ELR (cell line): ENCODE measurements at regions not wholly inside any gene's neighbourhood (a gene's known extent, or its start where the extent isn't known, plus 50 kb on each side); places are given as distances from the start of the nearest gene placed in this dataset.

Experiments used
- DNase-seq: peaks from one replicate; pipeline ENCODE4 v3.0.0-alpha.2; 2015; ENCODE audit warnings: low read depth

DNA sequence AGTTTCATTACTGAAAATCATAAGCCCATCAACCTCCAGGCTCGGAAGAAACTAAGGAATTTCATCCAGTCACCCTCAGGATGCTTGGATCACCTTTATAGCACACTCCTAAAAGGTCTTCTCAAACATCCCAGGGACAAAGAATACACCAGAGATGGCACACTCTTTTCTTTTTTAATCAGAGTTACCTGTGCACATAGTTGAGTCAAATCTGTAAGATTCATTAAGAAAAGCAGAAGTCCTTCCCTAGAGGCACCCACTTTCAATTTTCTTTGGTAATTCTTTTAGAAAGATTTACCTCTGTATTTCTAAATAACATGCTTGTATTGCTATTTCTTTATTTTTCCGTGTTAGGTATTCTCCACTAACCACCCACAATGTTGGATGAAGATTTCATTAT is 50.6 kb upstream of the IL6 start:
- no peak for DNase-seq

DNA sequence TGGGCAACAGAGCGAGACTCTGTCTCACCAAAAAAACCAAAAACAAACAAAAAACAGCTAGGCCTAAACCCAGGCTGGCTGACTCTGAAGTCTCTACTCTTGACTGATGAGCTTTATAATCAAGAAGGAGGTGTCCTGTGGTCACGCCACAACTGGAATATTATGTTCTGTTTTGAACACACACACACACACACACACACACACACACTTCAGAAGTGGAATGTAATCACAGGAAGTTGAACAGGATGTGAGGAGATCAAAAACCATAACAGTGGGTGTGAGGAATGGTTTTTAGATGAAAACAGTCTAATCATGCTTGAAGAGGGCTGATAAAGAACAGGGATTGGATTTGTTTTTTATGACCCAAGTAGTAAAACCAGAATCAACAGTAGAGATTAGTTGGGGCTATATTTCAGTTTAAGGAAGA is 51.1 kb upstream of the IL6 start:
- DNase-seq: peak; percentile 65

DNA sequence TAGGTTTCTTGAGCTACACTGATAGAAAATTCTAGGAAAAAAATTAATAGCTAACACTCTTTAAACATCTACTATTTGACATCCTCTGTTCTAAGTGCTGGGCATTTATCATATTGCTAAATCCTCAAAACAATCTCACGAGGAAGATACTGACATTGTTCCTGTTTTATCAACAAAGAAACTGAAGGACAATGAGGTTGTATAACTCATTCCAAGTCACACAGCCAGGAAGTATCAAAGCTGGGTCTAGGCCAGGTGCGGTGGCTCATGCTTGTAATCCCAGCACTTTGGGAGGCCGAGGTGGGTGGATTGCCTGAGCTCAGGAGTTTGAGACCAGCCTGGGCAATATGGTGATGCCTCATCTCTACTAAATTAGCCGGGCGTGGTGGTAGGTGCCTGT is 51.6 kb upstream of the IL6 start:
- no peak for DNase-seq

DNA sequence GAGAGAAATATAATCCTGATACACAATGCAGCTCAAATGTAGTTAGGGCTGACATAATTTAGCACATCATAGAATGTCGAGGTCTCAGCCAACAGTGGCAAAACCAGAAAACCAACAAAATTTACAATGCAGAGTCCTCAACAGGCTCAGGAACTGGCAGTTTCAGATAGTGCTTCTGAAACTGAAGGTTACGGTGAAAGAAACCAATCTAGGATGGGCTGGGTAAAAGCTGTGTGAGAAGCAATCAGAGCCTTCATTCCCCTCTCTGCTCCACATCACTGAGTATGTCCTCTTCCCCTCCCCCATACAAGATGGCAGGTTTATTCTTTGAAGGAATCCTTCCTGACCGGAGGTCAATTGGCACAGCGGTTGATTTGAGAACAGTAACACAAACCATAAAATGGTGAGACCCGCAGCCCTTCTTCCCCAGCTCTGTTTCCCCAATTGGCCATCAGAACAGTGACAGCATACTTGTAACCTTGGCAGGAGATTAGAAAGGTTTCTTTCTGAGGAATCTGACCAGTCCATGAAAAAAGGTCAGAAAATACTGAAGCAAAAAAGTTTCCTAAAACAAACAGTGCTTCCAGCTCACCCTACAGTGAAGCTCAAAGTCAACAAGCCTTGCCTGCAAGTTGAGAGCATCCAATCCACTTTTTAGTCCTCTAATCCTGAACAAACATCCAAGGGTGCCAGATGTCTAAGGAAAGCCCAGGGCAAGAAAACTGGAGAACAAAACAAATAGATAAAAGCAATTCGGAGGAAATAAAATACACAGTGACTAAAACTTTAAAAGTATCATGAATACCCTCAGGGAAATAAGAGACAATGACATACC is 53.9 kb upstream of the IL6 start:
- no peak for DNase-seq

DNA sequence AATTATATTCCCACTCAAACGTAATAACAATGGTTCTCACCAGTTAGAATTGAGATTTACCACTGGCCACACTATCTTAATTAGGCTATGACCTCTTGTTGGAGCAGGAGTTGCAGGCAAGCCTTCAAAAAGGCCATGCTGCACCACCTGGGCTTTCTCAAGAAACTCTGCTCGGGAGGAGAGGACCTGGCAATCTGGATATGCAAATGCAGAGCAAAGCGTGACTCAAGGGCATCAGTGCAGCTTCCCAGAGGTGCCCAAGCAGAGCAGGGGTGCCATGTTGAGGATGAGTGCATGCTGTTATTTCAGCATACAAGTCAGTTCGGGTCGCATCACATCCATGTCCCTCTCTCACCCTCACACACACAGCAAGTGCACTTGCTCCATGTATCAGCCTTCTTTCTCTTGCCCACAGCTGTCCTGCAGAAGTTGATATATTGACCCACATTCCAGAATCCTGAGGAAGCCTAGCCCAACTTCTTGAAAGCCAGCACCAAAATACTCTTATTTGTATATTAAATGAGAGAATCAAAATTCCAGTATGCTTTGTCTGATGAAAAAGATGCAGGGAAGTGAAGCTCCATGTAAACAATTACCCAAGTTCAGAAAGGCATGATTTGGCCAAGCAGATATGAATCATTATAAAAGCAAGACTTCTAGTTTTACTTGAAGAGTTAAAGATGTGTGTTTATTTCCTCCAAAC is 55.7 kb upstream of the IL6 start:
- DNase-seq: peak; percentile 42

DNA sequence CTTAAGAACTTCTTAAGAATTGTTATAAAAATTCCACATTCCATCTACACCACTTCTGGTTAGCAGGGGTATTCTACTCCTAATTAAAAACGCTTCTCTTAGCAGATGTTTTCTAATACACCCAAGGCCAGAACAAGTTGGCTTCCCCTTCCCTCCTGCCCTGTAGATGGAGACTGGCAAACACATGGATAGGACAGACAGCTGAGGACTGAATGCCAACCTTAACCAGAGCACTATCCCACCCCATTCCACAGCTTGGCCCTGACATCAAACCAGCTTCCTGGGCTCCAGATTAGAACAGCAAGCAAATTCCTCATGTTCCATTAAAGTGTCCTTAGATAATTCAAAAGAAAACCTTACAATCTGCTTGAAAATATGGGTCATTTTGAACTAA is 56.6 kb upstream of the IL6 start:
- DNase-seq: no peak

DNA sequence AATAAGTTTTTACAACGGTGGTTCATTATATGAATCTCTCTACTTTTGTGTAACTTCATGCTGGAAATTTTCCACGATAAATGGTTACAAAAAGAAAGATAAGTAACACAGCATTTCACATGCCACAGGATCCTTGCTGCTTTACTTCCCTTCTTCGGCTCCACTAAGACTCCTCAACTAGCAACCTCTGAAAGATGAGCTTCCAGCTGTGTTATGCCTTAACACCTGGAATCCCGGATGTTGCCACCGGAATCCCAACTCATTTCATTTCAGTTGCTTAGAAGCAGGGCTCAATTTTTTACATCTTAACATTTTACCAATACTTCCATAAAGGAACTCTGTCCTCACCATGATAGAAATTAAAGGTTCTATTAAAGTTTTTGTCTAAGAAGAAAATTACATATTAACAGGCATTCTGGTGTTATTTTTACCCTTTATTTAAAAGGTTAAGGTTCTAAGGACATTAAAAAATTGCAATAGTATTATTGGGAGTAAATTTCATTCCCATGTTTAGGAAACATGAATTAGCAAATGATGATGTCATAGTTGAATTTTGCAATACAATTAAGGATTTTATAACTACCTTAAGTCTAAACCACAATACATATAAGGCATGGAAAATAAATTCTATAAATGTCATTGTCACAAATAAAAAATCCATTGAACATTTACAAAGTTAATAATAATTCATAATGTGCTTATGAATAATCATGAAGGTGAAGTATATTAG is 57.1 kb upstream of the IL6 start:
- no peak for DNase-seq

DNA sequence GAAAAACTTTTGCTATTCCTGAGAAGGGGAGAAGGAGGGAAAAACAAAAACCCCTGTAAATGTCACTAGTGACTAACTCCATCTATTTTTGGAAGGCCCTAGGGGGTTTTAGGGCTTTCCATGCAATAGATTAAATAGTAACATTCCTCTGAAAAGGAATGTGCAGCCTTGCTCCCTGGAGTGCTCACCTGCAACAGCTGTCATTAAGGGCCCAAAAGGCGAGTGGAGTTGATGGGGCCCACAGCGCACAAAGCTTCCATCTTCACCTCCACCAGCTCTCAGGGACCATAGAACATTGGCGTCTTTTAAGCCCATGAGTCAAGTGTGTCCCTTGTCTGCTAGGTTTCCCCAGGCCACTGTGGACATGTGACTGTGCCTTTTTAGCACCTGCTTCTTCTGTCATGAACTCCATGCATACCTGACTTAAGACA is 58.0 kb upstream of the IL6 start:
- DNase-seq: no peak

DNA sequence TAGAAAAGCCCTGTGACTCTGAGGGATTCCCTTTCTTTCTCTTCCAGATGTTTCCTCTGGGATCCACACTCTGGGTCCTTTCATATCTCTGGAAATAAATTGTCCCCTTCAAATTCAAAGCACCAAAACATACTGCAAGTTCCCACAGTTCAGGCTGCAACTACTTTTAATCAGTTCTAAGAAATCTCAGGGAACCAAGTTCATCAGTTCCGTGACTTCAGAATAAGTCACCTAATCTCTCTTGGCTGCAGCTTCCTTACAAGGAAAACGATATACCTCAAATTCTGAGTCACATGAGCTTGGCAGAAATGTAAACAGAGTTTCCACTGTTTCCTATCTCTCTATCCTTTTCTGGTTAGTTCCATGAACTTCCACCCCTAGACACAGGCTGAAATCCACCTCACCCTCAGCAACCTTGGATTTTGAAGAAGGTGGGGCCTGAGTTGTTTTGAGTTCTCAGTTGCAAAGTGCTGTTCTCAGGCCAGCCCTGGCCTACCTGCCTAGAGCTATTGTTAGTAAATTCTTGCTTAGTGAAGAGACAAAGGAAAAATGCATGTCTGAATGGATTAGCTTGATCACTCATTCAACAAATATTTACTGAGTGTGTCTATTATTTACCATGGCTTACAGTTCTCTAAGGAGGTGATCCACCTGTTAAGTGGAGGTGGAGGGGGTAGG is 59.3 kb upstream of the IL6 start:
- DNase-seq: peak; percentile 98

DNA sequence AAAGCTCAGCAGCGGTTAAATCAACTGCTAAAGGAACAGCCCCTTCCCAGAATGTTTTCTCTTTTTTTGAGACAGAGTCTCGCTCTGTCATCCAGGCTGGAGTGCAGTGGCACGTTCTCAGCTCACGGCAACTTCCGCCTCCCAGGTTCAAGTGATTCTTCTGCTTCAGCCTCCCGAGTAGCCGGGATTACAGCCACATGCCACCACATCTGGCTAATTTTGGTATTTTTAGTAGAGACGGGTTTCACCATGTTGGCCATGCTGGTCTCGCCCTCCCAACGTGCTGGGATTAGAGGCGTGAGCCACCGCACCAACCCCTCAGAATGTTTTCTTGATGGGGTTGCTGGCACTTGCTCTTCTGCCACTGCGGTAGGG is 59.8 kb upstream of the IL6 start:
- DNase-seq: no peak

DNA sequence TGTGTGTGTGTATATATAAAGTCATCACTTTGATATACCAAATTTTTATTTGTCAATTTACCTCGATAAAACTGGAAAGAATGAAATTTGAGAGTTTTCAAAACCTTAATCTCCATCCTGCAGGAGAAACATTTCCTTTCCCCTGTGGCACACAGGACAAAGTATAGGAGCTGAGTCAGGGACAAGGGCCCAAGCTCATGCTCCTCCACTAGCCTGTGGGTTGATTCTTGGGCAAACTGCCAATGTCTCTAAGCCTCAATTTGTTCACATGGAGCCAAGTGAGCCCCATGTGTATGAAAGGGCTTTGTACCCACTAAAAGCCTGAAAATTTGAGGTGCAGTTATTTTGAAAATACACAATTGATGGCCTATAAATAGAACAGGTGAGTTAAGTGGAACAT is 60.3 kb upstream of the IL6 start:
- DNase-seq: peak; percentile 88

DNA sequence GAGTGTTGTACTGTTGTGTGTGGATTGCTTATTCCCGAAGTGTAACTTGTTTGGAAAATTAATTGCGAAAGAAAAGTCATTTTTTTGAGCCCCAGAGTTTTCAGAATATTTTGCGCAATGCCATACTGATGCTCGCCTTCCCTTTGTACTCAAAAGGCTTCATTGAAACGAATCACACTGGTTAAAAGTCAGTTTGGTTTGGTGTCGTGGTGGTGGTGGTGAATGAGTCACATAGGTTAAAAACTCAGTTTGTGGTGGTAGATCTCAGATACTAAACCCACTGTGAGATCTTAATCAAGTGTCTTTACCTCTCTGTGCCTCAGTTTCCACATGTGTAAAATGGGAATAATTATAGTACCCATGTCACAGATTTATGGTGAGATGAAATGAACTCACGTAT is 61.1 kb upstream of the IL6 start:
- peak; percentile 66 for DNase-seq

DNA sequence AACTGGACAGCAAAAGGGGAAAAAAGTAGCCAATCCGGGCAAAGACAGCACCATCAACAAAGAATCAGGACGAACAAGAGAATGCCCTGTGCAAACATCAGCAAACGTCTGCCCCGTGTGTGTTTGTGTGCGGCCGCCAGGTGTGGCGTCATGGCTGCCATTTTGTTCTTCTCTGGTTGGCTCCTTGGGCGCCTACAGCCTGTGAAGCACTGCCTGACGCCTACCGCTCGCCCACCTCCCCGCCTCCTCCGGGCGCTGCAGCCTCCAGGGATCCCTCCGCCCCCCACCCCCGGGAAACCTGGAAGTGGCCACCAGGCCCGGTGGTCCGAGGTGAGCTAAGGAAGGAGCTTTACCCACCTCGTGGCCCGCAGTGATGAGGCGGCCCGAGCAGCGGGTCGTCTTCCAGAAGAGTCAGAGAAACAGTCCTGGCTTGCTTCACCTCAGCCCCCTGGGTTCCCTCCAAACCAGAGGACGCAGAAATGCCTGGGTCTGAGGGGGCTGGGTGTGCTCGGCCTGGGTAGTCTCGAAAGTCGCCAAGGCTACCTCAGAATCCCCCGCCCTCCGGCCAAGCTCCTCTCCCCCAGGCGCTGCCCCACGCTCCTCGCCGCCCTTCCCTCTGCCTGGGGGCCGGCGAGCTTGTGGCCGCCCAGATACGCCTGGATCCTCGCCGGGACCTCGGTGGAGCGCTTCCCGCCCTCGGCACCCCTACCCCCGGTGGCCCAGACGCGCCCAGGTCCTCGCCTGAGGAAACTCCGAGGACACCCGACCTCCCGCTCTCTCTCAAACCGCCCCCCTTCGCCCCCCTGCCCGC is 61.8 kb upstream of the IL6 start:
- no peak for DNase-seq

DNA sequence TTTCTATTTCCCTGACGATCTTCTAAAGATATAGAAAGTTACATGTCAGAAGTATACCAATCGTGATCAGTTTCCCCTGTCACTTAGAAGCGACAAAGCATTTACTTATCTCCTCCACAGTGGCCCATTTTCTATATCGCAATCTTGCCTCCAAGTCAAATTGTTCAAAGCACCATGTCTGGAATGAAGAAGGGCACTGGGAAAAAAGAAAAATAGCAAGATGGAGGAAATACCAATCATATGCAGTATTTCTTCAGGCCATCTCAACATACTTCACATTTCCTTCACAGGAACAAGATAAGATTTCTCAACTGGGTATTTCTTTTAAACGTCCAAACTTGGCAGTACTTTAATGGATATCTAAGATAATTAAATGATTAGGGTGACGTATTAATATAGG is 63.3 kb upstream of the IL6 start:
- DNase-seq: no peak

DNA sequence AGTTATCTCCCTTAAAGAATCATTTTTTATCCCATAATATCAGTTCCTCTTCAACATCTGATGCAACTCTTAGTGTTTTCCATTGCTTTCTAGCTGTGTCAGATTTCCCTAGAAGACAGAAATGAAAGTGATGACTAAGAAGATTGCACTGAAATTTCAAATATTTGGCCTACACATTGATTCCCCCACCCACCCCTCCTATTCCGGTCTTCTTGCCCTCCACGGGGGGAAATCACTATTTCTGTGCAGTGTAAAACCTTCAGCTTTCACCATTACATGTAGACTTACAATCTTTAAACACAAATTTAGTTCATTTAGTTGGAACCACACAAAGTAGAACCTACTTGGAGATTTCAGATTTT is 63.7 kb upstream of the IL6 start:
- peak; percentile 77 for DNase-seq

DNA sequence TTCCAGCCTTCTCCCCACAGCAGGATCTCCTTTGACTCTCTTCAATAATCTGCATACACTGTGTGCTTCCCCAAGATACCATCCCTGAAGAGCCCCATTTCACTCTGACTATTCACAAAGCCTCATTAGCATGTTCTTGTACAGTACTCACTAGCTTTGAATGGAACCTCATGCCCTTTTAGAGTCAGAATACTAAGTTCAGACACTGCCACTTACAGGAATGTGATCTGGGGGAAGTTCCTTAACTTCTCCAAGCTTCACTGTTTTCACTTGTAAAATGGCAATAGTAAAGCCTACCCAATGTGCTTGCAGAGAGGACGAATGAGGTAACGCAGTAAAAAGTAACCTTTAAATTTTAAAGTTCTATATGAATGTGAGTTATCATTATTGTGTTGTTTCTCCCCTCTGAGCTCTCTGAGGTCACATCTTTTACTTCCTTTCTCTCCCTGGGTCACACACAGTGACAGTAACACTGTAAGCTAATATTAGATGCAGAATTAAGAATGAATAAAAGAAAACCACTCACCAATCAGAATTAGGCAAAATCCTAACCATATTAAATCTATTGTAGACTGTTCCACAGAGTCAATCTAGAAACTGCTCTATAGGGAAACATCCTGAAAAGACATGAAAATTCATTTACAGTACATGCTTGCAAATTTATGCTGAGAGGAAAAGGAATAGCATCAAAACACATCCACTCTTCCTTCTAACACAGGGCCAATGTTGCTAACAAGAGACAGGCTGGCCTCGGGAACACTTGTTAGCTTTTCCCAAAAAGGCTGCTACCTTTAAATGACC is 64.2 kb upstream of the IL6 start:
- no peak for DNase-seq

DNA sequence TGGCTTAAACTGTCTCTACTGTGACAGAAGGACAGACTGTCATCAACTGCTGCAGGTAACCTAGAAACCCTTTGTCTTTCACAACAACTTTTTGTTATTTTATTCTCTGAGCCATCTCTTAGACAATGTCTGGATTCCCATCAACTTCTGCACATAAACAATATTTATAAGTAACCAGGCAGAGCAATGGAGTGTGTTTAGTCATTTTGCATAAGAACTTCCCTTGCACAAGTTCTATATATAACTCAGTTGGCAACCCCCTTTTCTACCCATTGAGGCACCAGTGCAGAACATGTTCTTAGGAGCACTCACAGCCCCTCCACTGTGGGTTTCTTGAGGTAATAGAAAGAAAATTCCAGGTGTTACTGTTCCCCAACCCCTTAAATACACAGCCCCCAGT is 65.0 kb upstream of the IL6 start:
- DNase-seq: no peak

DNA sequence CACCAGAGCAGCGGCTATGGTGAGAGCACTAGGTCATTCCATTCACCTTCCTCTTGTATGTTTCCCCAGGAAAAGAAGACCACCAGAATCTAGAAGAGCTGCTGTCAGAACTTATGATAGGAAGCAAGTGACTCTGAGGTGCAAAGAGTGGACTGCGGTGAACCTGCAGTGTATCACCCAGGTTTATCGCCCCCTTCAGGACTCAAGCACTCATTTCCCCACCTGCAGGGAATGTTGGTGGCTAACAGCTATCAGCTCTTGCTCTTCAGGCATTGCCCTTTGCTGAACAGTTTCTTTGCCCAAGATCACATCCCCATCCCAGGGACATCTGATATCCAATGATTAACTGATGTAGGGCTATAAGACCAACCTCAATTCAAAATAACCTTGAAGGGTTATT is 66.3 kb upstream of the IL6 start:
- no peak for DNase-seq

DNA sequence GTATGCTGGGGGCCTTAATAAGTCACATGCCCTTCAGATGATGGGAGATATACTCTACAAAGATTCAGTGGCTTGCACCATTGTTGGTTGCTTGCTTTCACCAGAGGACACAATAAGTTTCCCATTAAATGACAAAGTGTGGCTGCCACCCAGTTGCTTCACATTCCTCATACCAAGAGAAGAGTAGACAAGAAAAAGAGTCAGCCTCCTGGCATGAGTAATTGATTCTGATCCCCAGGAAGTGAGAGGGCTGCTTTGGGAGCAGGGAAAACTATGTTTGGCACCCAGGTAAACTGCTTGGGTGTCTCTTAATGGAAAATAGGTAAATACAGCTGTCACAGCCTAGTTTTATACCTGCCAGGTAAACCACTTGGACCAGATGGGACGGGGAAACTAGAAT is 66.7 kb upstream of the IL6 start:
- no peak for DNase-seq

DNA sequence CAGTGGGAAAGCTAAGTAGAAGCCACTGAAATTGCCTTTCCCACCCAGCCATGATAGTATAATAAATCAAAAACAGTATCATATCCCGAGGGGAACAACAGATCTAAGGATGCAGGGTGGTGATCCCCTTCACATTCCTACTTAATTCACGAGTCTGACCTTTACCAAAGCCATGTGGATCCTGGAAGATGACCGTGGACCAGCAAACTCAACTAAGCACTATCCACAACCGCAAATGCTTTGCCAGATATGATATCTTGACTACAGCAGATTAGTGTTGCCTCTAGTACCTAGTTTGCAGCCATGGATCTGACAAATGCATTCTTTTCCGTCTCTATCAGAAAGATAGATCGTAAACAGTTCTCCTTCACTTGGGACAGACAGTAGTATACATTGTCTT is 67.3 kb upstream of the IL6 start:
- DNase-seq: no peak

DNA sequence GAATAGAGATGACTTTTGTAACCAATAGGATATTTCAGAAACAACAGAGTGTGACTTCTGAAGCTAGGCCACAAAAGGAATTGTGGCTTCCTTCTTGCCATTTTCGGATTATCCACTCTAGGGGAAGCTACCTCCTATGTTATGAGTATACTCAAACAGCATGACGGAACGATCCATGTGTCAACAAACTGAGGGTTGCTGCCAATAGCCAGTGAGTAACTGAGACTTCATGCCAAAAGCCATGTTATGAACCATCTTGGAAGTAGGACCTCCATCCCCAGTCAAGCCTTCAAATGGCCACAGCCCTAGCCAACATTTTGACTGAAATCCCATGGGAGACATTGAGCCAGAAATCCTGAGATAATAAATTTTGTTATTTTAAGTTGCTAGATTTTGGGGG is 69.0 kb upstream of the IL6 start:
- no peak for DNase-seq
